GM12801 (cell line): ENCODE measurements at regions not wholly inside any gene's neighbourhood (a gene's known extent, or its start where the extent isn't known, plus 50 kb on each side); places are given as distances from the start of the nearest gene placed in this dataset.

Experiments
- CTCF ChIP-seq: IDR thresholded peaks from one replicate; pipeline ENCODE4 v1.5.1; 2011; ENCODE audit warnings: control low read depth; ENCODE audit not compliant: insufficient read length; ENCODE audit errors: extremely low read depth

GRCh38 chr3:66583424-66584040 lies 82.7 kb upstream of the LRIG1 start:
- TF ChIP-seq CTCF = no peak

GRCh38 chr3:66585520-66586095 lies 84.8 kb upstream of the LRIG1 start:
- no peak for TF ChIP-seq CTCF

GRCh38 chr3:66586853-66587252 lies 86.0 kb upstream of the LRIG1 start:
- TF ChIP-seq CTCF = no peak

GRCh38 chr3:66588340-66588847 lies 87.6 kb upstream of the LRIG1 start:
- no peak for TF ChIP-seq CTCF

- no peak for TF ChIP-seq CTCF
Observed at GRCh38 chr3:66592016-66592761, 91.4 kb upstream of the LRIG1 start.

- TF ChIP-seq CTCF = no peak
Observed at GRCh38 chr3:66592927-66593625, 92.3 kb upstream of the LRIG1 start.

GRCh38 chr3:66593978-66594377 lies 93.2 kb upstream of the LRIG1 start:
- no peak for TF ChIP-seq CTCF
